GM23338 (cell line): ENCODE measurements at regions not wholly inside any gene's neighbourhood (a gene's known extent, or its start where the extent isn't known, plus 50 kb on each side); places are given as distances from the start of the nearest gene placed in this dataset.

Source experiments
- ATAC-seq: fragments of 200-7000 bp; cut with Tn5 transposase; 3 replicates; pipeline ENCODE4 v1.9.1; 2020
- DNase-seq: peaks from one replicate; pipeline ENCODE4 v3.0.0-alpha.2; 2015; ENCODE audit warnings: low spot score
- H2AFZ ChIP-seq: fragments of 200-600 bp; sonication (generic); 2 replicates; pipeline ENCODE4 v1.8.0; 2016; ENCODE audit warnings: antibody characterized with exemption, mild to moderate bottlenecking, moderate library complexity
- H3F3A ChIP-seq: fragments of 200-600 bp; sonication (generic); replicated peaks from 2 replicates; pipeline ENCODE4 v1.8.0; 2017; ENCODE audit warnings: antibody characterized with exemption, mixed run types, low read depth
- H3K27ac ChIP-seq: fragments of 200-600 bp; sonication (generic); 2 replicates; pipeline ENCODE4 v1.6.1; 2016; ENCODE audit warnings: low read depth
- H3K27me3 ChIP-seq: fragments of 200-600 bp; sonication (generic); 2 replicates; pipeline ENCODE4 v1.8.0; 2016; ENCODE audit warnings: mild to moderate bottlenecking, mixed run types, moderate library complexity; ENCODE audit not compliant: insufficient read depth
- H3K36me3 ChIP-seq: fragments of 200-600 bp; sonication (generic); 2 replicates; pipeline ENCODE4 v1.8.0; 2016; ENCODE audit warnings: mild to moderate bottlenecking; ENCODE audit not compliant: insufficient read depth
- H3K4me1 ChIP-seq: fragments of 200-600 bp; sonication (generic); 2 replicates; pipeline ENCODE4 v1.8.0; 2016; ENCODE audit warnings: mild to moderate bottlenecking, moderate library complexity; ENCODE audit not compliant: insufficient read depth
- H3K4me2 ChIP-seq: fragments of 200-600 bp; sonication (generic); 2 replicates; pipeline ENCODE4 v1.7.1; 2017; ENCODE audit warnings: mixed run types
- H3K4me3 ChIP-seq: fragments of 200-600 bp; sonication (generic); 2 replicates; pipeline ENCODE4 v1.6.1; 2016; ENCODE audit warnings: mixed run types
- H3K79me2 ChIP-seq: fragments of 200-600 bp; sonication (generic); replicated peaks from 2 replicates; pipeline ENCODE4 v1.8.0; 2017; ENCODE audit warnings: mild to moderate bottlenecking; ENCODE audit not compliant: insufficient read depth
- H3K9me2 ChIP-seq: fragments of 200-600 bp; sonication (generic); 2 replicates; pipeline ENCODE4 v1.8.0; 2017; ENCODE audit not compliant: insufficient read depth
- H4K20me1 ChIP-seq: fragments of 200-600 bp; sonication (generic); replicated peaks from 2 replicates; pipeline ENCODE4 v1.8.0; 2017; ENCODE audit warnings: mild to moderate bottlenecking; ENCODE audit not compliant: insufficient read depth
- H3K27ac Mint-ChIP-seq: 2 replicates; pipeline ENCODE4 v1.8.0; 2020; ENCODE audit warnings: inconsistent platforms, mild to moderate bottlenecking, moderate library complexity, mixed read lengths
- H3K27me3 Mint-ChIP-seq: 3 replicates; pipeline ENCODE4 v1.8.0; 2022; ENCODE audit warnings: low read depth, mild to moderate bottlenecking, moderate library complexity, mixed read lengths, inconsistent platforms; ENCODE audit not compliant: insufficient read depth, poor library complexity
- H3K36me3 Mint-ChIP-seq: 3 replicates; pipeline ENCODE4 v1.8.0; 2021; ENCODE audit warnings: low read depth, mild to moderate bottlenecking, inconsistent platforms, moderate library complexity, mixed read lengths
- H3K4me1 Mint-ChIP-seq: 3 replicates; pipeline ENCODE4 v1.8.0; 2020; ENCODE audit warnings: mild to moderate bottlenecking, inconsistent platforms, mixed read lengths
- H3K4me3 Mint-ChIP-seq: 3 replicates; pipeline ENCODE4 v1.8.0; 2021; ENCODE audit warnings: moderate library complexity, mild to moderate bottlenecking, inconsistent platforms, mixed read lengths
- H3K9me3 Mint-ChIP-seq: 3 replicates; pipeline ENCODE4 v1.8.0; 2020; ENCODE audit warnings: moderate library complexity, mild to moderate bottlenecking, inconsistent platforms, mixed read lengths
- CREB1 ChIP-seq: fragments of 250-450 bp; sonication (Bioruptor Pico); IDR thresholded peaks from 2 replicates; pipeline ENCODE4 v1.5.0; 2020; ENCODE audit warnings: low read depth, mild to moderate bottlenecking, moderate library complexity
- CTCF ChIP-seq, 2 experiments: fragments of 200-600 bp in 1 of 2; sonication (generic) in 1 of 2; conservative IDR thresholded peaks; 2 replicates each; pipeline versions ENCODE4 v1.5.1 to v1.6.1; 2016 to 2017; ENCODE audit warnings: antibody characterized with exemption in 2 of 2, low read depth in 2 of 2, mild to moderate bottlenecking in 2 of 2, moderate library complexity in 1 of 2
- ETS1 ChIP-seq: IDR thresholded peaks from 2 replicates; pipeline ENCODE4 v1.6.1; 2016; ENCODE audit warnings: antibody characterized with exemption
- EZH2 ChIP-seq: fragments of 200-600 bp; sonication (generic); IDR thresholded peaks from one replicate; pipeline ENCODE4 v1.8.0; 2017; ENCODE audit warnings: antibody characterized with exemption, mild to moderate bottlenecking, low read depth; ENCODE audit not compliant: unreplicated experiment
- EZH2phosphoT487 ChIP-seq: fragments of 200-600 bp; sonication (generic); IDR thresholded peaks from one replicate; pipeline ENCODE4 v1.8.1; 2018; ENCODE audit warnings: antibody characterized with exemption; ENCODE audit not compliant: unreplicated experiment
- JUNB ChIP-seq: IDR thresholded peaks from one replicate; pipeline ENCODE4 v1.6.1; 2016; ENCODE audit warnings: antibody characterized with exemption; ENCODE audit not compliant: unreplicated experiment
- NANOG ChIP-seq: IDR thresholded peaks from 2 replicates; pipeline ENCODE4 v1.6.1; 2016; ENCODE audit warnings: antibody characterized with exemption, borderline replicate concordance
- POLR2AphosphoS5 ChIP-seq: IDR thresholded peaks from 2 replicates; pipeline ENCODE4 v1.6.1; 2016; ENCODE audit warnings: antibody characterized with exemption, low read depth
- STAT1 ChIP-seq: IDR thresholded peaks from one replicate; pipeline ENCODE4 v1.6.1; 2016; ENCODE audit warnings: antibody characterized with exemption; ENCODE audit not compliant: unreplicated experiment
- ZNF114 ChIP-seq: fragments of 250-450 bp; sonication (Bioruptor Pico); IDR thresholded peaks from 2 replicates; pipeline ENCODE4 v1.5.0; 2020; ENCODE audit warnings: mild to moderate bottlenecking, moderate library complexity
- ZNF331 ChIP-seq: fragments of 250-450 bp; sonication (Bioruptor Pico); IDR thresholded peaks from 2 replicates; pipeline ENCODE4 v1.5.0; 2020; ENCODE audit warnings: low read depth, mild to moderate bottlenecking, moderate library complexity
- TF ChIP-seq, protein P1 (sequence below): fragments of 250-450 bp; sonication (Bioruptor Pico); IDR thresholded peaks from 2 replicates; pipeline ENCODE4 v1.5.0; 2020; ENCODE audit warnings: mild to moderate bottlenecking, moderate library complexity
- TF ChIP-seq, protein P2 (sequence below): IDR thresholded peaks from one replicate; pipeline ENCODE4 v1.6.1; 2018; ENCODE audit warnings: antibody characterized with exemption; ENCODE audit not compliant: unreplicated experiment

- no peak overlapping the region for H3K27ac Mint-ChIP-seq
- Histone ChIP-seq H2AFZ (no peak overlapping the region), H3K36me3 (no peaks in the 10 kb centered on the region), H3K4me3 (no peak overlapping the region), H3K9me2 (peaks cover 6% of the 10 kb centered on the region; the same call in 1 of the 2 replicates), H3K4me1 (0 out of 2 replicates have a peak, but pooled peaks cover 3% of the 10 kb centered on the region), H3K4me2 (no peak overlapping the region), H3F3A (no peaks in the 10 kb centered on the region), H3K79me2 (no peaks in the 10 kb centered on the region), H3K27ac (no peak overlapping the region), H4K20me1 (no peaks in the 10 kb centered on the region), H3K27me3 (no peaks in the 10 kb centered on the region)
- H3K4me1 Mint-ChIP-seq = no peaks in the 10 kb centered on the region
- no peaks in the 10 kb centered on the region for H3K36me3 Mint-ChIP-seq
- no peak overlapping the region for H3K4me3 Mint-ChIP-seq
- ATAC-seq = no peak
- no peak for DNase-seq
- H3K27me3 Mint-ChIP-seq = peaks cover 2% of the 10 kb centered on the region
- TF ChIP-seq, protein P1, sequence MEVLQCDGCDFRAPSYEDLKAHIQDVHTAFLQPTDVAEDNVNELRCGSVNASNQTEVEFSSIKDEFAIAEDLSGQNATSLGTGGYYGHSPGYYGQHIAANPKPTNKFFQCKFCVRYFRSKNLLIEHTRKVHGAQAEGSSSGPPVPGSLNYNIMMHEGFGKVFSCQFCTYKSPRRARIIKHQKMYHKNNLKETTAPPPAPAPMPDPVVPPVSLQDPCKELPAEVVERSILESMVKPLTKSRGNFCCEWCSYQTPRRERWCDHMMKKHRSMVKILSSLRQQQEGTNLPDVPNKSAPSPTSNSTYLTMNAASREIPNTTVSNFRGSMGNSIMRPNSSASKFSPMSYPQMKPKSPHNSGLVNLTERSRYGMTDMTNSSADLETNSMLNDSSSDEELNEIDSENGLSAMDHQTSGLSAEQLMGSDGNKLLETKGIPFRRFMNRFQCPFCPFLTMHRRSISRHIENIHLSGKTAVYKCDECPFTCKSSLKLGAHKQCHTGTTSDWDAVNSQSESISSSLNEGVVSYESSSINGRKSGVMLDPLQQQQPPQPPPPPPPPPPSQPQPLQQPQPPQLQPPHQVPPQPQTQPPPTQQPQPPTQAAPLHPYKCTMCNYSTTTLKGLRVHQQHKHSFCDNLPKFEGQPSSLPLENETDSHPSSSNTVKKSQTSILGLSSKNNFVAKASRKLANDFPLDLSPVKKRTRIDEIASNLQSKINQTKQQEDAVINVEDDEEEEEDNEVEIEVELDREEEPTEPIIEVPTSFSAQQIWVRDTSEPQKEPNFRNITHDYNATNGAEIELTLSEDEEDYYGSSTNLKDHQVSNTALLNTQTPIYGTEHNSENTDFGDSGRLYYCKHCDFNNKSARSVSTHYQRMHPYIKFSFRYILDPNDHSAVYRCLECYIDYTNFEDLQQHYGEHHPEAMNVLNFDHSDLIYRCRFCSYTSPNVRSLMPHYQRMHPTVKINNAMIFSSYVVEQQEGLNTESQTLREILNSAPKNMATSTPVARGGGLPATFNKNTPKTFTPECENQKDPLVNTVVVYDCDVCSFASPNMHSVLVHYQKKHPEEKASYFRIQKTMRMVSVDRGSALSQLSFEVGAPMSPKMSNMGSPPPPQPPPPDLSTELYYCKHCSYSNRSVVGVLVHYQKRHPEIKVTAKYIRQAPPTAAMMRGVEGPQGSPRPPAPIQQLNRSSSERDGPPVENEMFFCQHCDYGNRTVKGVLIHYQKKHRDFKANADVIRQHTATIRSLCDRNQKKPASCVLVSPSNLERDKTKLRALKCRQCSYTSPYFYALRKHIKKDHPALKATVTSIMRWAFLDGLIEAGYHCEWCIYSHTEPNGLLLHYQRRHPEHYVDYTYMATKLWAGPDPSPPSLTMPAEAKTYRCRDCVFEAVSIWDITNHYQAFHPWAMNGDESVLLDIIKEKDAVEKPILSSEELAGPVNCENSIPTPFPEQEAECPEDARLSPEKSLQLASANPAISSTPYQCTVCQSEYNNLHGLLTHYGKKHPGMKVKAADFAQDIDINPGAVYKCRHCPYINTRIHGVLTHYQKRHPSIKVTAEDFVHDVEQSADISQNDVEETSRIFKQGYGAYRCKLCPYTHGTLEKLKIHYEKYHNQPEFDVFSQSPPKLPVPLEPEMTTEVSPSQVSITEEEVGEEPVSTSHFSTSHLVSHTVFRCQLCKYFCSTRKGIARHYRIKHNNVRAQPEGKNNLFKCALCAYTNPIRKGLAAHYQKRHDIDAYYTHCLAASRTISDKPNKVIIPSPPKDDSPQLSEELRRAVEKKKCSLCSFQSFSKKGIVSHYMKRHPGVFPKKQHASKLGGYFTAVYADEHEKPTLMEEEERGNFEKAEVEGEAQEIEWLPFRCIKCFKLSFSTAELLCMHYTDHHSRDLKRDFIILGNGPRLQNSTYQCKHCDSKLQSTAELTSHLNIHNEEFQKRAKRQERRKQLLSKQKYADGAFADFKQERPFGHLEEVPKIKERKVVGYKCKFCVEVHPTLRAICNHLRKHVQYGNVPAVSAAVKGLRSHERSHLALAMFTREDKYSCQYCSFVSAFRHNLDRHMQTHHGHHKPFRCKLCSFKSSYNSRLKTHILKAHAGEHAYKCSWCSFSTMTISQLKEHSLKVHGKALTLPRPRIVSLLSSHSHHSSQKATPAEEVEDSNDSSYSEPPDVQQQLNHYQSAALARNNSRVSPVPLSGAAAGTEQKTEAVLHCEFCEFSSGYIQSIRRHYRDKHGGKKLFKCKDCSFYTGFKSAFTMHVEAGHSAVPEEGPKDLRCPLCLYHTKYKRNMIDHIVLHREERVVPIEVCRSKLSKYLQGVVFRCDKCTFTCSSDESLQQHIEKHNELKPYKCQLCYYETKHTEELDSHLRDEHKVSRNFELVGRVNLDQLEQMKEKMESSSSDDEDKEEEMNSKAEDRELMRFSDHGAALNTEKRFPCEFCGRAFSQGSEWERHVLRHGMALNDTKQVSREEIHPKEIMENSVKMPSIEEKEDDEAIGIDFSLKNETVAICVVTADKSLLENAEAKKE = no peak
- no peak for TF ChIP-seq ZNF114
- no peak for TF ChIP-seq ETS1
- TF ChIP-seq NANOG = no peak
- no peak for TF ChIP-seq POLR2AphosphoS5
- TF ChIP-seq STAT1 = no peak
- TF ChIP-seq, protein P2, sequence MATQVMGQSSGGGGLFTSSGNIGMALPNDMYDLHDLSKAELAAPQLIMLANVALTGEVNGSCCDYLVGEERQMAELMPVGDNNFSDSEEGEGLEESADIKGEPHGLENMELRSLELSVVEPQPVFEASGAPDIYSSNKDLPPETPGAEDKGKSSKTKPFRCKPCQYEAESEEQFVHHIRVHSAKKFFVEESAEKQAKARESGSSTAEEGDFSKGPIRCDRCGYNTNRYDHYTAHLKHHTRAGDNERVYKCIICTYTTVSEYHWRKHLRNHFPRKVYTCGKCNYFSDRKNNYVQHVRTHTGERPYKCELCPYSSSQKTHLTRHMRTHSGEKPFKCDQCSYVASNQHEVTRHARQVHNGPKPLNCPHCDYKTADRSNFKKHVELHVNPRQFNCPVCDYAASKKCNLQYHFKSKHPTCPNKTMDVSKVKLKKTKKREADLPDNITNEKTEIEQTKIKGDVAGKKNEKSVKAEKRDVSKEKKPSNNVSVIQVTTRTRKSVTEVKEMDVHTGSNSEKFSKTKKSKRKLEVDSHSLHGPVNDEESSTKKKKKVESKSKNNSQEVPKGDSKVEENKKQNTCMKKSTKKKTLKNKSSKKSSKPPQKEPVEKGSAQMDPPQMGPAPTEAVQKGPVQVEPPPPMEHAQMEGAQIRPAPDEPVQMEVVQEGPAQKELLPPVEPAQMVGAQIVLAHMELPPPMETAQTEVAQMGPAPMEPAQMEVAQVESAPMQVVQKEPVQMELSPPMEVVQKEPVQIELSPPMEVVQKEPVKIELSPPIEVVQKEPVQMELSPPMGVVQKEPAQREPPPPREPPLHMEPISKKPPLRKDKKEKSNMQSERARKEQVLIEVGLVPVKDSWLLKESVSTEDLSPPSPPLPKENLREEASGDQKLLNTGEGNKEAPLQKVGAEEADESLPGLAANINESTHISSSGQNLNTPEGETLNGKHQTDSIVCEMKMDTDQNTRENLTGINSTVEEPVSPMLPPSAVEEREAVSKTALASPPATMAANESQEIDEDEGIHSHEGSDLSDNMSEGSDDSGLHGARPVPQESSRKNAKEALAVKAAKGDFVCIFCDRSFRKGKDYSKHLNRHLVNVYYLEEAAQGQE = no peak
- TF ChIP-seq CREB1 = no peak
- TF ChIP-seq CTCF (conservative IDR thresholded peaks at IDR 0.05; ENCODE audit: low read depth in 2 of 2) = no peak
- TF ChIP-seq JUNB = no peak
- TF ChIP-seq EZH2phosphoT487 = no peak
- TF ChIP-seq ZNF331 (CRISPR knock-in tag) = no peak
- TF ChIP-seq EZH2 = no peak
- no peaks in the 10 kb centered on the region for H3K9me3 Mint-ChIP-seq
Observed at GRCh38 chr12:88677464-88677863, 97.2 kb upstream of the KITLG start.
